Loucy (cell line): ENCODE measurements at regions not wholly inside any gene's neighbourhood (a gene's known extent, or its start where the extent isn't known, plus 50 kb on each side); places are given as distances from the start of the nearest gene placed in this dataset.

Experiments
- H2AFZ ChIP-seq: fragments of 200-600 bp; sonication (generic); 2 replicates; pipeline ENCODE4 v1.6.0; 2016; ENCODE audit warnings: antibody characterized with exemption, mild to moderate bottlenecking, low read length, moderate library complexity
- H3F3A ChIP-seq: fragments of 200-600 bp; 2 replicates; pipeline ENCODE4 v1.6.0; 2016; ENCODE audit warnings: antibody characterized with exemption, low read depth, mild to moderate bottlenecking
- H3K27me3 ChIP-seq: fragments of 200-600 bp; sonication (generic); 2 replicates; pipeline ENCODE4 v1.6.1; 2014; ENCODE audit warnings: low read length, mild to moderate bottlenecking; ENCODE audit not compliant: insufficient read depth, poor library complexity, severe bottlenecking
- H3K36me3 ChIP-seq: fragments of 200-600 bp; sonication (generic); 2 replicates; pipeline ENCODE4 v1.6.1; 2016; ENCODE audit warnings: low read length; ENCODE audit not compliant: insufficient read depth
- H3K4me1 ChIP-seq: fragments of 200-600 bp; sonication (generic); 2 replicates; pipeline ENCODE4 v1.5.1; 2014; ENCODE audit warnings: low read length, mild to moderate bottlenecking; ENCODE audit not compliant: insufficient read depth, poor library complexity, severe bottlenecking
- H3K4me2 ChIP-seq: fragments of 200-600 bp; sonication (generic); 2 replicates; pipeline ENCODE4 v1.6.0; 2014; ENCODE audit warnings: antibody characterized with exemption, low read length, low read depth, mild to moderate bottlenecking; ENCODE audit not compliant: poor library complexity, severe bottlenecking
- H3K4me3 ChIP-seq: fragments of 200-600 bp; sonication (generic); 2 replicates; pipeline ENCODE4 v1.5.1; 2014; ENCODE audit warnings: low read length, mild to moderate bottlenecking, mixed read lengths; ENCODE audit not compliant: poor library complexity, severe bottlenecking
- H3K79me2 ChIP-seq: fragments of 200-600 bp; sonication (generic); 2 replicates; pipeline ENCODE4 v1.6.1; 2014; ENCODE audit warnings: low read length; ENCODE audit not compliant: insufficient read depth
- H3K9ac ChIP-seq: fragments of 200-600 bp; sonication (generic); 2 replicates; pipeline ENCODE4 v1.6.0; 2014; ENCODE audit warnings: mild to moderate bottlenecking, low read depth, low read length, moderate library complexity; ENCODE audit not compliant: poor library complexity, severe bottlenecking
- H3K9me2 ChIP-seq: fragments of 200-600 bp; sonication (generic); replicated peaks from 2 replicates; pipeline ENCODE4 v1.6.1; 2016; ENCODE audit warnings: low read depth, low read length, mixed read lengths
- H3K9me3 ChIP-seq: fragments of 200-600 bp; sonication (generic); 2 replicates; pipeline ENCODE4 v1.6.1; 2014; ENCODE audit warnings: mild to moderate bottlenecking, antibody characterized with exemption, low read length, low read depth; ENCODE audit not compliant: insufficient read depth
- H4K20me1 ChIP-seq: fragments of 200-600 bp; sonication (generic); 2 replicates; pipeline ENCODE4 v1.6.0; 2014; ENCODE audit warnings: antibody characterized with exemption, low read length, mild to moderate bottlenecking; ENCODE audit not compliant: insufficient read depth, poor library complexity, severe bottlenecking
- CTCF ChIP-seq: fragments of 200-600 bp; sonication (generic); conservative IDR thresholded peaks from 2 replicates; pipeline ENCODE4 v1.5.1; 2014; ENCODE audit warnings: mild to moderate bottlenecking, antibody characterized with exemption, low read length
- EZH2phosphoT487 ChIP-seq: fragments of 200-600 bp; IDR thresholded peaks from 2 replicates; pipeline ENCODE4 v1.6.1; 2018; ENCODE audit warnings: antibody characterized with exemption, mild to moderate bottlenecking, moderate library complexity, borderline replicate concordance

DNA sequence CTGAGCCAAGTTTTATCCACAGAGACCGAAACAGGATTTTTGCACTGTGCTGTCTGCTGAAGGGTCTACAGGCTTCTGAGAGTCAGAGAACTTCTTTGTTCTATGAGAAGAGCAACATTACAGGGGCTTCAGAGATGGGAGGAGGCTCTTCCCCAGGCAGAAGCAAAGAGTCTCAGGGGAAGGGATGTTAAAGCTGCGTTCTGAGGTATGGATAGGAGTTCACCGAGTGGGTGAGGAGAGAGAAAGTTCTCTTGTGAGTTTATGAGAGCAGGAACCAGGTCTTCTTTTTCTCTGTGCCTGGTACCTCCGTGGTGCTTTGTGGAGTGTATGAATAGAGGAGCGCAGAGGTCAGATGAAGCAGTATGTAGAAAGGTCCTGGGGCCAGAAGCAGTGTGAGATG, 155.1 kb downstream of the PDGFRA start:
- H4K20me1 ChIP-seq: no peaks in the 10 kb centered on the region
- no peaks in the 10 kb centered on the region for H3K4me1 ChIP-seq
- H3K36me3 ChIP-seq: no peaks in the 10 kb centered on the region
- H3K9ac ChIP-seq: no peak overlapping the region
- no peak overlapping the region for H3K4me3 ChIP-seq
- no peak for TF ChIP-seq CTCF
- no peak for TF ChIP-seq EZH2phosphoT487
- H3K9me3 ChIP-seq: no peaks in the 10 kb centered on the region
- no peak overlapping the region for H3K4me2 ChIP-seq
- H2AFZ ChIP-seq: no peak overlapping the region
- H3K79me2 ChIP-seq: no peaks in the 10 kb centered on the region
- H3K27me3 ChIP-seq: no peaks in the 10 kb centered on the region
- H3F3A ChIP-seq: no peaks in the 10 kb centered on the region
- H3K9me2 ChIP-seq: no peaks in the 10 kb centered on the region

DNA sequence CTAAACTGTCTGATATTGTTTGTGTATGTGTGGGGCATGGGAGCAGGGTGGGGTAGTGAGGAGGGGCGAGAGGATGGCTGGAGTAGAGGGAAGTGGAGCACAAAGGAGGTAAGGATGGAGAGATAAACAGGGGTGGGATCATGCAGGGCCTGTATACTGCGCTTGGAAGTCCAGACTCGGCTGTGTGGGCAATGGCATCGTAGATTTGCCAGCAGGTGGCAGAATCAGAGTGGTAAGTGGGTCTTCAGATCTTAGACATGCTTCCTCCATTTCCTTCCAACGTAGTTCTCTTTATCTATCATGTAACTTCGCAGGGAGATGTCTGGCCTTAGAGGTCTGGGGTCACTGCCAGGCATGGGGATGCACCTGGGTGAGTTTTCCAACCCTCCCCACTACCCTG, 155.5 kb downstream of the PDGFRA start:
- no peaks in the 10 kb centered on the region for H3K36me3 ChIP-seq
- H3F3A ChIP-seq: no peaks in the 10 kb centered on the region
- H3K4me3 ChIP-seq: no peak overlapping the region
- H3K4me2 ChIP-seq: no peak overlapping the region
- H3K9me3 ChIP-seq: no peaks in the 10 kb centered on the region
- no peaks in the 10 kb centered on the region for H3K79me2 ChIP-seq
- no peaks in the 10 kb centered on the region for H4K20me1 ChIP-seq
- H3K27me3 ChIP-seq: no peaks in the 10 kb centered on the region
- H2AFZ ChIP-seq: peak overlapping the region; percentile 66
- no peak overlapping the region for H3K9ac ChIP-seq
- no peaks in the 10 kb centered on the region for H3K9me2 ChIP-seq
- no peak for TF ChIP-seq EZH2phosphoT487
- peak; percentile 72 for TF ChIP-seq CTCF
- no peaks in the 10 kb centered on the region for H3K4me1 ChIP-seq

GRCh38 chr4:54386042-54386669, 157.1 kb downstream of the PDGFRA start:
- no peaks in the 10 kb centered on the region for H3F3A ChIP-seq
- no peaks in the 10 kb centered on the region for H3K9me2 ChIP-seq
- no peaks in the 10 kb centered on the region for H4K20me1 ChIP-seq
- H3K9ac ChIP-seq: no peak overlapping the region
- H3K79me2 ChIP-seq: no peaks in the 10 kb centered on the region
- H3K4me1 ChIP-seq: no peaks in the 10 kb centered on the region
- H3K4me3 ChIP-seq: no peak overlapping the region
- H3K27me3 ChIP-seq: no peaks in the 10 kb centered on the region
- no peaks in the 10 kb centered on the region for H3K9me3 ChIP-seq
- no peak overlapping the region for H2AFZ ChIP-seq
- no peak overlapping the region for H3K4me2 ChIP-seq
- H3K36me3 ChIP-seq: no peaks in the 10 kb centered on the region
- TF ChIP-seq EZH2phosphoT487 (no peak), CTCF (no peak)
